K562 (cell line): ENCODE measurements at regions not wholly inside any gene's neighbourhood (a gene's known extent, or its start where the extent isn't known, plus 50 kb on each side); places are given as distances from the start of the nearest gene placed in this dataset.

ENCODE experiments used
- ATAC-seq: fragments of 200-7000 bp; cut with Tn5 transposase; 3 replicates; pipeline ENCODE4 v1.9.1; 2020; ENCODE audit warnings: moderate library complexity
- BruUV-seq: library from RNA; stranded (reverse); fragments of 400-500 nt; replicated peaks from 2 replicates; lab custom pipeline; 2021; lab: Mats Ljungman, UMichigan
- CTCF ChIA-PET: fragments of 300-600 bp; formaldehyde crosslinking; extraction: SDS; loops from one replicate; lab custom pipeline; 2021; ENCODE audit warnings: low intra/inter-chr PET ratio; lab: Yijun Ruan, JAX
- POLR2A ChIA-PET: fragments of 300-600, 350-650 bp; sonication (Branson Sonifier 250); formaldehyde crosslinking; extraction: SDS; loops from one replicate; lab custom pipeline; 2021; ENCODE audit warnings: antibody characterized with exemption, inconsistent platforms; lab: Yijun Ruan, JAX
- DNase-seq, 4 experiments: peaks; one replicate each; pipeline versions ENCODE4 v3.0.0 to v3.0.0-alpha.2; 2011 to 2018; ENCODE audit warnings: low spot score in 3 of 4, mixed read lengths in 3 of 4; ENCODE audit errors: extremely low read depth in 1 of 4
- FAIRE-seq: peaks from 2 replicates; lab custom pipeline; 2011; peaks lifted over from hg19 to GRCh38; lab: Jason Lieb, UNC
- H2AFZ ChIP-seq: 2 replicates; pipeline ENCODE4 v1.6.0; 2011; ENCODE audit warnings: low read depth, low read length, control low read depth, inconsistent platforms
- H3K27ac ChIP-seq: fragments of 200-600 bp; 3 replicates; pipeline ENCODE4 v1.8.0; 2011; ENCODE audit warnings: low read depth, mild to moderate bottlenecking, control low read depth, inconsistent platforms, low read length, moderate library complexity, mixed read lengths; ENCODE audit errors: extremely low read depth
- H3K27me3 ChIP-seq, 2 experiments: fragments of 300-600 bp in 1 of 2; 2 replicates in 1 of 2; 3 replicates in 1 of 2; pipeline versions ENCODE4 v1.6.0 to v1.8.0; 2011; ENCODE audit warnings: inconsistent platforms in 2 of 2, low read length in 2 of 2, mild to moderate bottlenecking in 1 of 2, mixed read lengths in 1 of 2, moderate library complexity in 1 of 2; ENCODE audit not compliant: control insufficient read depth in 2 of 2, insufficient read depth in 2 of 2
- H3K36me3 ChIP-seq: fragments of 300-600 bp; 3 replicates; pipeline ENCODE4 v1.8.0; 2011; ENCODE audit warnings: mild to moderate bottlenecking, low read length, inconsistent platforms; ENCODE audit not compliant: control insufficient read depth, insufficient read depth
- H3K4me1 ChIP-seq, 2 experiments: fragments of 200-600 bp in 1 of 2; replicated peaks in 1 of 2; 2 replicates in 1 of 2; 3 replicates in 1 of 2; pipeline versions ENCODE4 v1.5.1 to v1.8.0; 2011; ENCODE audit warnings: inconsistent platforms in 2 of 2, low read length in 2 of 2, mild to moderate bottlenecking in 1 of 2, mixed read lengths in 1 of 2, moderate library complexity in 1 of 2; ENCODE audit not compliant: control insufficient read depth in 2 of 2, insufficient read depth in 2 of 2
- H3K4me2 ChIP-seq: 2 replicates; pipeline ENCODE4 v1.6.1; 2011; ENCODE audit warnings: low read length, control low read depth, inconsistent platforms, mixed read lengths; ENCODE audit not compliant: insufficient read depth
- H3K4me3 ChIP-seq: fragments of 200-600 bp; sonication (generic), shearing (Covaris generic); 2 replicates; pipeline ENCODE4 v1.5.1; 2016; ENCODE audit warnings: control low read depth, inconsistent platforms
- H3K79me2 ChIP-seq: fragments of 200-600 bp; 3 replicates; pipeline ENCODE4 v1.8.0; 2011; ENCODE audit warnings: low read length, inconsistent platforms; ENCODE audit not compliant: control insufficient read depth, insufficient read depth
- H3K9ac ChIP-seq, 2 experiments: 2 replicates each; pipeline versions ENCODE4 v1.6.0 to v1.6.1; 2011; ENCODE audit warnings: low read depth in 2 of 2, low read length in 2 of 2, control low read depth in 1 of 2, inconsistent platforms in 1 of 2, mild to moderate bottlenecking in 1 of 2, mixed read lengths in 1 of 2; ENCODE audit not compliant: insufficient read depth in 1 of 2
- H3K9me1 ChIP-seq: one replicate; pipeline ENCODE4 v1.6.0; 2011; ENCODE audit warnings: inconsistent platforms, mild to moderate bottlenecking, low read length, moderate library complexity; ENCODE audit not compliant: control insufficient read depth, insufficient read depth
- H3K9me3 ChIP-seq: replicated peaks from 2 replicates; pipeline ENCODE4 v1.5.1; 2011; ENCODE audit warnings: low read depth, low read length, inconsistent platforms; ENCODE audit not compliant: control insufficient read depth, insufficient read depth
- H4K20me1 ChIP-seq: replicated peaks from 2 replicates; pipeline ENCODE4 v1.6.1; 2011; ENCODE audit warnings: low read length, inconsistent platforms, mixed read lengths; ENCODE audit not compliant: control insufficient read depth, insufficient read depth
- CLOCK ChIP-seq: fragments of 250-450 bp; sonication (Bioruptor Pico); IDR thresholded peaks from 2 replicates; pipeline ENCODE4 v1.4.0; 2020; ENCODE audit warnings: mild to moderate bottlenecking, moderate library complexity, borderline replicate concordance
- HNRNPUL1 ChIP-seq: fragments of 200-400 bp; formaldehyde crosslinking; IDR thresholded peaks from 2 replicates; pipeline ENCODE4 v1.6.1; 2017; ENCODE audit warnings: low read length
- KAT7 ChIP-seq: sonication (generic); formaldehyde crosslinking; IDR thresholded peaks from 2 replicates; pipeline ENCODE4 v1.8.0; 2022; ENCODE audit warnings: missing genetic modification reagents, mild to moderate bottlenecking, borderline replicate concordance
- LEF1 ChIP-seq: fragments of 450-650 bp; IDR thresholded peaks from 2 replicates; pipeline ENCODE4 v1.6.1; 2016; ENCODE audit warnings: mild to moderate bottlenecking
- MECOM ChIP-seq: fragments of 250-450 bp; sonication (Bioruptor Pico); IDR thresholded peaks from 2 replicates; pipeline ENCODE4 v1.8.0; 2022; ENCODE audit warnings: inconsistent platforms
- MEF2D ChIP-seq: conservative IDR thresholded peaks from 2 replicates; pipeline ENCODE4 v1.6.1; 2016; ENCODE audit warnings: low read depth, missing genetic modification characterization, missing compliant biosample characterization
- ZMIZ1 ChIP-seq, 2 experiments: fragments of 150-350 bp in 1 of 2; IDR thresholded peaks; 2 replicates each; pipeline ENCODE4 v1.6.1; 2012 to 2016; ENCODE audit warnings: low read depth in 2 of 2, low read length in 2 of 2, mild to moderate bottlenecking in 1 of 2, moderate library complexity in 1 of 2
- ZNF280B ChIP-seq: fragments of 250-450 bp; sonication (Bioruptor Pico); IDR thresholded peaks from 2 replicates; pipeline ENCODE4 v1.5.1; 2021; ENCODE audit warnings: mild to moderate bottlenecking
- ZNF644 ChIP-seq: fragments of 200-800 bp; sonication (Bioruptor generic); IDR thresholded peaks from 2 replicates; pipeline ENCODE4 v1.6.1; 2016; ENCODE audit warnings: low read depth, missing genetic modification characterization, missing compliant biosample characterization
- WGBS: fragments of 100-300 bp; shearing (Covaris generic); methylation state at CpG from one replicate; pipeline ENCODE4 v1.1.6; 2016; ENCODE audit warnings: low coverage, mixed read lengths; ENCODE audit not compliant: insufficient coverage; ENCODE audit errors: missing lambda C conversion rate; 5-methylcytosine and 5-hydroxymethylcytosine counted together
- in situ Hi-C: fragments of 300-500 bp; cut with MboI; formaldehyde crosslinking; loops from 4 replicates; pipeline ENCODE4 v1.15.0; 2018; ENCODE audit warnings: inconsistent platforms, mixed read lengths
- intact Hi-C: fragments of 100-400 bp; cut with micrococcal nuclease; formaldehyde crosslinking; loops from 2 replicates; pipeline ENCODE4 v1.14.2; 2022

GRCh38 chr6:8651998-8652397, 216.7 kb upstream of the SLC35B3 start:
- Histone ChIP-seq H4K20me1 (no peaks in the 10 kb centered on the region), H3K36me3 (no peaks in the 10 kb centered on the region), H3K27ac (no peak overlapping the region), H3K4me2 (no peak overlapping the region), H3K4me3 (no peak overlapping the region), H3K9me3 (no peaks in the 10 kb centered on the region; the same call in 1 of the 2 replicates), H3K9me1 (no peaks in the 10 kb centered on the region), H3K27me3 (no peaks in the 10 kb centered on the region), H2AFZ (no peak overlapping the region), H3K9ac (no peak overlapping the region), H3K79me2 (no peaks in the 10 kb centered on the region), H3K4me1 (no peaks in the 10 kb centered on the region)
- no peak for FAIRE-seq
- intact Hi-C loops (no loop called here), in situ Hi-C loops (no loop called here)
- ChIA-PET POLR2A (no interaction called here), CTCF (no interaction called here)
- BruUV-seq = no TSS peak
- WGBS = 0% methylated on average over 4 of the region's 4 CpGs
- no peak for TF ChIP-seq MEF2D (tag)
- no peak for TF ChIP-seq ZNF280B
- no peak for TF ChIP-seq ZNF644
- TF ChIP-seq ZMIZ1 (IDR thresholded peaks at IDR 0.05; ENCODE audit: low read depth in 2 of 2, low read length in 2 of 2) = no peak
- no peak for TF ChIP-seq CLOCK (CRISPR knock-in tag)
- TF ChIP-seq HNRNPUL1 = no peak
- TF ChIP-seq MECOM (CRISPR knock-in tag) = no peak
- TF ChIP-seq LEF1 = no peak
- TF ChIP-seq KAT7 = no peak
- ATAC-seq = no peak
- no peak for DNase-seq
